HEK293 (cell line): ENCODE measurements at regions not wholly inside any gene's neighbourhood (a gene's known extent, or its start where the extent isn't known, plus 50 kb on each side); places are given as distances from the start of the nearest gene placed in this dataset.

Experiments
- KLF10 ChIP-seq: fragments of 450-650 bp; IDR thresholded peaks from 2 replicates; pipeline ENCODE4 v1.5.1; 2018; ENCODE audit warnings: missing biosample characterization, mild to moderate bottlenecking, missing genetic modification characterization
- MEIS1 ChIP-seq: sonication (generic); formaldehyde crosslinking; IDR thresholded peaks from 2 replicates; pipeline ENCODE4 v1.8.1; 2022; ENCODE audit warnings: missing genetic modification reagents, mild to moderate bottlenecking, borderline replicate concordance
- OSR2 ChIP-seq: fragments of 450-650 bp; formaldehyde crosslinking; IDR thresholded peaks from 2 replicates; pipeline ENCODE4 v1.5.1; 2016; ENCODE audit warnings: missing biosample characterization, missing genetic modification characterization
- OVOL3 ChIP-seq: fragments of 450-650 bp; formaldehyde crosslinking; IDR thresholded peaks from 2 replicates; pipeline ENCODE4 v1.5.1; 2016; ENCODE audit warnings: missing biosample characterization, missing genetic modification characterization
- PRDM10 ChIP-seq: fragments of 450-650 bp; formaldehyde crosslinking; IDR thresholded peaks from 2 replicates; pipeline ENCODE4 v1.5.1; 2016; ENCODE audit warnings: missing biosample characterization, missing genetic modification characterization
- PRDM2 ChIP-seq: fragments of 450-650 bp; formaldehyde crosslinking; IDR thresholded peaks from 2 replicates; pipeline ENCODE4 v1.5.1; 2016; ENCODE audit warnings: missing biosample characterization, missing genetic modification characterization, borderline replicate concordance
- SALL2 ChIP-seq: fragments of 450-650 bp; formaldehyde crosslinking; IDR thresholded peaks from 2 replicates; pipeline ENCODE4 v1.5.0; 2017; ENCODE audit warnings: missing biosample characterization, mild to moderate bottlenecking, missing genetic modification characterization, borderline replicate concordance
- SP3 ChIP-seq: fragments of 450-650 bp; formaldehyde crosslinking; IDR thresholded peaks from 2 replicates; pipeline ENCODE4 v1.5.1; 2016; ENCODE audit warnings: missing biosample characterization, missing genetic modification characterization
- TCF7L2 ChIP-seq: IDR thresholded peaks from 2 replicates; pipeline ENCODE4 v1.6.1; 2011; ENCODE audit warnings: low read depth, mild to moderate bottlenecking, inconsistent platforms, low read length, moderate library complexity, borderline replicate concordance
- WT1 ChIP-seq: fragments of 450-650 bp; formaldehyde crosslinking; IDR thresholded peaks from 2 replicates; pipeline ENCODE4 v1.5.1; 2016; ENCODE audit warnings: missing biosample characterization, missing genetic modification characterization
- ZBTB8A ChIP-seq: fragments of 450-650 bp; formaldehyde crosslinking; IDR thresholded peaks from 2 replicates; pipeline ENCODE4 v1.5.1; 2016; ENCODE audit warnings: missing biosample characterization, missing genetic modification characterization
- ZFHX2 ChIP-seq: fragments of 450-650 bp; formaldehyde crosslinking; conservative IDR thresholded peaks from 2 replicates; pipeline ENCODE4 v1.5.1; 2016; ENCODE audit warnings: missing biosample characterization, missing genetic modification characterization
- ZFP3 ChIP-seq: fragments of 450-650 bp; formaldehyde crosslinking; IDR thresholded peaks from 2 replicates; pipeline ENCODE4 v1.5.1; 2016; ENCODE audit warnings: low read depth, missing biosample characterization, missing genetic modification characterization
- ZNF112 ChIP-seq: fragments of 450-650 bp; formaldehyde crosslinking; IDR thresholded peaks from 2 replicates; pipeline ENCODE4 v1.5.0; 2017; ENCODE audit warnings: missing biosample characterization, missing genetic modification characterization
- ZNF132 ChIP-seq: fragments of 450-650 bp; formaldehyde crosslinking; IDR thresholded peaks from 2 replicates; pipeline ENCODE4 v1.5.1; 2017; ENCODE audit warnings: missing biosample characterization, missing genetic modification characterization, borderline replicate concordance
- ZNF133 ChIP-seq: fragments of 450-650 bp; formaldehyde crosslinking; IDR thresholded peaks from 2 replicates; pipeline ENCODE4 v1.5.1; 2016; ENCODE audit warnings: missing biosample characterization, missing genetic modification characterization
- ZNF2 ChIP-seq: fragments of 450-650 bp; formaldehyde crosslinking; IDR thresholded peaks from 2 replicates; pipeline ENCODE4 v1.5.1; 2016; ENCODE audit warnings: missing biosample characterization, missing genetic modification characterization
- ZNF335 ChIP-seq: fragments of 450-650 bp; formaldehyde crosslinking; conservative IDR thresholded peaks from 2 replicates; pipeline ENCODE4 v1.5.1; 2016; ENCODE audit warnings: missing biosample characterization, missing genetic modification characterization
- ZNF391 ChIP-seq: fragments of 450-650 bp; formaldehyde crosslinking; IDR thresholded peaks from 2 replicates; pipeline ENCODE4 v1.5.1; 2016; ENCODE audit warnings: low read depth, missing biosample characterization, missing genetic modification characterization, borderline replicate concordance
- ZNF449 ChIP-seq: fragments of 450-650 bp; formaldehyde crosslinking; IDR thresholded peaks from 2 replicates; pipeline ENCODE4 v1.5.1; 2017; ENCODE audit warnings: missing biosample characterization, mild to moderate bottlenecking, missing genetic modification characterization, moderate library complexity
- ZNF48 ChIP-seq: fragments of 450-650 bp; formaldehyde crosslinking; IDR thresholded peaks from 2 replicates; pipeline ENCODE4 v1.5.1; 2016; ENCODE audit warnings: missing biosample characterization, missing genetic modification characterization
- ZNF544 ChIP-seq: fragments of 450-650 bp; formaldehyde crosslinking; IDR thresholded peaks from 2 replicates; pipeline ENCODE4 v1.5.0; 2017; ENCODE audit warnings: missing biosample characterization, missing genetic modification characterization
- ZNF561 ChIP-seq: fragments of 450-650 bp; IDR thresholded peaks from 2 replicates; pipeline ENCODE4 v1.5.1; 2018; ENCODE audit warnings: missing biosample characterization, missing genetic modification characterization, borderline replicate concordance
- ZNF629 ChIP-seq: fragments of 450-650 bp; formaldehyde crosslinking; IDR thresholded peaks from 2 replicates; pipeline ENCODE4 v1.5.1; 2017; ENCODE audit warnings: missing biosample characterization, missing genetic modification characterization
- ZNF658 ChIP-seq: fragments of 450-650 bp; formaldehyde crosslinking; IDR thresholded peaks from 2 replicates; pipeline ENCODE4; 2016; ENCODE audit warnings: missing biosample characterization, missing genetic modification characterization
- ZNF664 ChIP-seq: fragments of 450-650 bp; formaldehyde crosslinking; IDR thresholded peaks from 2 replicates; pipeline ENCODE4 v1.5.1; 2016; ENCODE audit warnings: missing biosample characterization, missing genetic modification characterization
- ZNF785 ChIP-seq: fragments of 450-650 bp; formaldehyde crosslinking; IDR thresholded peaks from 2 replicates; pipeline ENCODE4 v1.5.1; 2016; ENCODE audit warnings: missing biosample characterization, missing genetic modification characterization
- ZSCAN18 ChIP-seq: fragments of 450-650 bp; formaldehyde crosslinking; IDR thresholded peaks from 2 replicates; pipeline ENCODE4 v1.5.1; 2016; ENCODE audit warnings: missing biosample characterization, missing genetic modification characterization

- TF ChIP-seq ZNF48 (no peak), ZFP3 (tag by site-specific recombination) (no peak), ZNF664 (tag by site-specific recombination) (peak; percentile 30; the same call in 1 of the 2 replicates), ZNF133 (tag by site-specific recombination) (no peak), ZNF2 (tag by site-specific recombination) (peak; percentile 91), ZNF335 (tag by site-specific recombination) (peak; percentile 48), TCF7L2 (no peak), ZNF629 (tag by site-specific recombination) (peak; percentile 99), OVOL3 (peak; percentile 97), ZSCAN18 (no peak), MEIS1 (no peak), ZNF112 (tag by site-specific recombination) (no peak), SP3 (tag by site-specific recombination) (0 out of 2 replicates have a peak, but pooled peaks have one; percentile 37), OSR2 (tag by site-specific recombination) (peak; percentile 96), ZNF391 (tag by site-specific recombination) (peak; percentile 99), SALL2 (tag by site-specific recombination) (no peak), ZNF132 (tag by site-specific recombination) (no peak), WT1 (tag by site-specific recombination) (peak; percentile 87; the same call in 1 of the 2 replicates), ZNF785 (no peak), ZFHX2 (no peak), ZNF658 (tag by site-specific recombination) (no peak), KLF10 (tag by site-specific recombination) (peak; percentile 82), ZBTB8A (tag by site-specific recombination) (peak; percentile 51; the same call in 1 of the 2 replicates), ZNF544 (tag by site-specific recombination) (no peak), PRDM10 (peak; percentile 89), ZNF449 (tag by site-specific recombination) (peak; percentile 69; the same call in 1 of the 2 replicates), PRDM2 (no peak), ZNF561 (tag by site-specific recombination) (no peak)
Measured at GRCh38 chr1:47690341-47691250, 252.8 kb downstream of the FOXD2 start (continued).
